T-helper 1 cell (primary cell): ENCODE measurements at regions not wholly inside any gene's neighbourhood (a gene's known extent, or its start where the extent isn't known, plus 50 kb on each side); places are given as distances from the start of the nearest gene placed in this dataset.

Source experiments
- DNase-seq, 5 donors: peaks; one replicate each; pipeline ENCODE4 v3.0.0-alpha.2; 2012 to 2020

DNA sequence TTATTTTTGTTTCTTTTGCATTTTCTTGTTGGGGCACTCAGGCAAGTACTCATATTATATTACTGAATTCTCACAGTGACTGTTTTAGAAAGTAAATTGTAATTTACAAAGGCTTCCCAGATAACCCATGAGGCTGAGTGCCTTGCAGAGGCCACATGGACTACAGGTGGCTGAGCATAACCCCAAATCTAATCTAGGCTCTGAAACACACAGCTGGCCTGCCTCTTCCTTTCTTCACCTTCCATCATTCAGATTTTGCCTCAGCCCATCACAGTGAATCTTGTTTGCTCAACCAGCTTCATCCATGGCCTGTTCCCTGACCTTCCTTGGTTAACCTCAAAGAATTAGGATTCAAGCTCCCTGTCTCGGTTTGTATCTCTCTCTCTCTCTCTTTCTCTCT, 78.5 kb upstream of the PRDM11 start:
- no peak for DNase-seq

DNA sequence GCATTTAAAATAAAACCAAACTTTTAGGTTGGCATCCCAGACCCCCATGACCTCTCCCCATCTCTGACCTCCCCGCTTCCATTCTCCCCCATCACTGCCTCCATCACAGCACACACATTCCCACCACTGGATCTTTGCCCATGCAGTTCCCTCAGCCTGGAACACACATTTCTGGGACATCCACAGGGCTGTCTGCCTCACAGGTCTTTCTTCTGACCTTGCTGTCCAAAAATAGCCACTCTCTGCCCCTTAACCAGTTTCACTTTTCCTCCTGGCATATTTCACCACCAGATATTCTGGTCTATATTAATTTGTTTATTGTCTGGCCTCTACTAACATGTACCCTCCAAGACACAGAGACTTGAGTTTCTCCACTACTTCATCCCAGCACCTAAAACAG, 75.2 kb upstream of the PRDM11 start:
- no peak for DNase-seq

DNA sequence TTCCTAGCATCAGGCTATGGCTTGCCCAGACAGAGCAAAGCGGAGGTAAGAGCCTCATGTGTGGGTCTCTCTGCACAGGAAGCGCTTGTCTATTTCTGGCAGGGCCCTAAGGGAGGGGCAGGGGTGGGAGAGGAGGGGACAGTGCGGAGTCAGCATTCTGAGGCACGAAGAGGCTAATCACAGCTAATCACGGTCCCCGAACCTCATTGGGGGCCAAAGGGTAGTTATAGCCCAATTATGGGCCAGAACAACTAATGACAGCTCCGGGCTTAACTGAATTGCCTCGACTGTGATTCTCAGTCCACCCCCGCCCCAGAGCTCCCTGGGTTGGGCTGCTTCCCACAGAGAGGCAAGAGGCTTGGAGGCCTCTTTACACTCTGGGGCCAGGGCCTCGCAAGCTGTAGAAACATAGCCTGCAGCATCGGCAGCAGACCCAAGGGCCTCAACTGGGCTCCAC, 72.7 kb upstream of the PRDM11 start:
- DNase-seq, result no peak

DNA sequence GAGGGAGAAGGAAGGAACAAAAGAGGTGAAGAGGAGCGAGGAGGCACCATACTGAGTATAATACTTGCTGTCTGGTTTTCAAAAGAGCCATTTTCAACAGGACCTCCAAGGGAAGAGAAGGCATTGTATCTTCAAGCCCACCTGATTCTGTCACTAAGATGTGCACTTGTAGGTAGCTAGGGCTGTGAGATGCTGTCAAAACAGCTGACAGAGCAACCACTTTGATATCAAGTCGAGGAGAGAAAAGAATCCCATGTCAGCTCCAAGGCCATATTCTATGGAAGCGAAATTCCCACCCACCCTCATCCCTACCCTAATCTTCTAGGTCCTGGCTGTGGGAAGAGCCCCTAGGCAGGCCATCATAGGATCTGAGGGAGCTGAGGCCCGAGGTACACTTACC, 70.9 kb upstream of the PRDM11 start:
- DNase-seq, result no peak

GRCh38 chr11:45075952-45076351, 70.5 kb upstream of the PRDM11 start:
- DNase-seq, result no peak

DNA sequence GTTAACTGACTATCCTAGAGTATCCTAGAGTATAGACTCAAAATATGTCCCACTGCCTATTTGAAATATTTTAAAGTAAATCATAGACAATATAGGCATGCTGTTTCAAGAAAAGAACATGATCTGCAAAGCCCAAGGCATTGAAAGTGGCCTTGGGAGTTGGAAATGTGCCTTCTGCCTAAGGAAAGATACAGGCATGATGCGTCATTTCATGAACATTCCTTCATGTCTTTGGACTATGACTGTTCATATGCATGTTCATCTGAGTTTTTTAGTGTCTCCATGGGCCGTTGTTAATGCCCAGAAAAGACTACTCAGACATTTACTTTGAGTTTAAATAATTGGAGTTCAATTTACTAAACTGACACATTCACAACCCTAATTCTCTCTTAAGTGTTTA, 69.7 kb upstream of the PRDM11 start:
- no peak for DNase-seq

DNA sequence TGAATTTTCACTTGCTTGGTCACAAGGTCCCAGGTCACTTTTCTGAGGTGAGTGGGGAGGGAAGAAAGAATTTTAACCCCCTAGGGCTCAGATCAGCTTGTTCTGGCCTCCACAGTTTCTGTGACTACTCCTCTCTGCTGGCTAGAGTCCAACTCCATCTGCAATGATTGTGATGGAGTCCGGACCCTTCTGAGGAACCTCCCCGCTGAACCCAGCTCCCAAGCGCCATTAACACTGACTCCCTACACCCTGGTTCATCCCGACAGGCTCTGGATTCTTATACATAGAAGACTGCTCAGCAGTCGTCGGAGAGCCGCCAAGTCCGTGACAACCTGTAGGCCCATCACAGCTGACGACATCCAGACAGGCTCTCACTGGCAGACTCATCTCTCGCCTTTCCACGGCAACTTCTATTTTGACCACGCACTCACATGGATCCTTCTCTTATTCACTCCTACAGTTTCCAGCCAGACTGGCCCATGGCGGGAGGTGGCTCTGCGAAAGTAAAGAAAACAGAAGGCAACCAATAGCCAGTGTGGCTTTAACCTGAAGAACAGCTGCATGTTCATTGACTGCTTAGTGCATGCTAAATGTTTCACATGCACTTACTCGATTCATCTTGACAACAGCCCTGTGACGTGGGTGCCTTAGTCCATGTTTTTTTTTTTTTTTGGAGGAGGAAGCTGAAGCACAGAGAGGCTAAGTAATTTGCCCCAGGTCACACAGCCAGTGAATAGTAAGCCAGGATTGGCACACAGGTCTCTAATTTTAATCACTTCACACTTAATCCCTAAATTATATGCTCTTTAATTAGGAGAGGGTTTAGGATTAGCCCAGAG, 68.0 kb upstream of the PRDM11 start:
- no peak for DNase-seq

- no peak for DNase-seq
Observed at GRCh38 chr11:45079075-45079444, 67.4 kb upstream of the PRDM11 start.

GRCh38 chr11:45079567-45079942, 66.9 kb upstream of the PRDM11 start:
- no peak for DNase-seq

- peak; percentile 20 to 79 (median 40) for DNase-seq
Observed at GRCh38 chr11:45079943-45080719, 66.3 kb upstream of the PRDM11 start.

DNA sequence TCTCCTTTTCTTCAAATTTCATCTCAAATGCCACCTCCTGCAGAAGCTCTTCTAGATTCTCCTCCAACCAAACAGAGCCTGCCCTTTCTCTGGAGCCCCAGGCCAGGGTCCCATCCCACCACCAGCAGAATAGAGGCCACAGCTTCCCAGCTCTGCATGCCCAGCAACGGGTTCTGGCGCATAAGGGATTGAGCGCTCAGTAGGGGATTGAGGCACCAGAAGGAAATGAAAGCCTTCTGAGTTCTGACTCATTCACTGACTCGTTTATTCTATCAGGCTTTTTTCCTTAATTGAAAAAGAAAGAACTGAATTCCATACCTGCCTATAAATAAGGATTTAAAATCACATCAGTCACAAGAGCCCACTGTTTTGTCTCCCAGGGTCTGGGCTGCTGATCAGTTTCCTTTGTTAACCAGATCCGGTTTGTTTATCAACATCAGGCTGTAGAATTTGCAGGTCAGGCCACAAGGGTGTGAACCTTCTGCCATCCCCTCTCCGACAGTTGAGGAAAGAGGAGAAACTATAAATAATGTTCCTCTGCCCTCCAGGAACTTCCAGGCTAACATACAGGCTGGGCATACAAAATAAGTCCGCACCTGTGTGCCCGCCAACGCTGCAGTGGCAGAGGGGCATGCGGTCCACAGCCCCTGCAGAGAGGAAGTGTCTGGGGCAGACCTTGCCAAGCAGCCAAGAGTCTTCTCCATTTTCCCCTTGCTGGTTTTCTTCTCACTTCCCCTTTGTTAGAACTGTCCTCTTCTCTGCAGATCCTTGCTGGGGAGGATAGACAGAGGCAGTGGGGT, 63.5 kb upstream of the PRDM11 start:
- no peak for DNase-seq

GRCh38 chr11:45083544-45084087, 62.8 kb upstream of the PRDM11 start:
- no peak for DNase-seq

DNA sequence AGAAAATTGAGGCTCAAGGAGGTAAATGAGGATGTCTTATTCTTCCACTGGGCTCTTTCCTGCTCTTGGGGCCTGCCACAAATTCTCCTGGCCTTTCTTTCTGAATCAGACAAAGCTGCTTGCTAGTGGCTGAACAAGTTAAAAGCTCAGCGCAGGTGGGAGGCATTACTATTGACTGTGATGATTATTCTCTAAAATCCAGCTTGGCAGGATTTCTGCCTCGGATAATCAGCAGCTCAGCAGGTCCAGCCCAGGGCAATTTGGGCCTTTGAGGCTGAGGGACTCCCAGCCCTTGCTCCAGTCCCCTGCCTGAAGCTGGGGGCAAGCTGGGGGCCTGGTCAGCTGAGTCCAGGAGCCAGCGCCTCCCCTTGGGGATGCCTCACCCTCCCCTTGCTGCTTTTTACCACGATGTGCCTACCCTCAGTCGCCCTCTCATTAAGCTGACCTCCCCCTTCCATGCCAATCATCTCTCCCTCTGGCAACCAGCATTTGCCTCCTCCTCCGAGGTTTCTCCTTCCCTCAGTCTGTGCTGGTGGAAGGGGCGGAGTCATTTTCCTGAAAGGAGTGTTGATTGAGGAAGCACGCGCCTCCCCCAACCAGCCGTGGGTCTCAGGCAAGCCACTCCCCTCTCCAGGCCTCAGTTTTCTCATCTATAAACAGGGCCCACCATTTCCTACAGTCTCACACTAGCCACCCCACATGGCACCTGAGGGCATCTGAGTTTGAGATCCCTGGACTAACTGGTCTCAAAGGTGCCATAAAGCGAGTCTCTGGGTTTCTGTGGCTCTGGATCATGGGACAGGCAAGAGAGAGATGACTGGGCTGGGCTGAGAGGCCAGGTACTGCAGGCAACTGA, 60.6 kb upstream of the PRDM11 start:
- no peak for DNase-seq

DNA sequence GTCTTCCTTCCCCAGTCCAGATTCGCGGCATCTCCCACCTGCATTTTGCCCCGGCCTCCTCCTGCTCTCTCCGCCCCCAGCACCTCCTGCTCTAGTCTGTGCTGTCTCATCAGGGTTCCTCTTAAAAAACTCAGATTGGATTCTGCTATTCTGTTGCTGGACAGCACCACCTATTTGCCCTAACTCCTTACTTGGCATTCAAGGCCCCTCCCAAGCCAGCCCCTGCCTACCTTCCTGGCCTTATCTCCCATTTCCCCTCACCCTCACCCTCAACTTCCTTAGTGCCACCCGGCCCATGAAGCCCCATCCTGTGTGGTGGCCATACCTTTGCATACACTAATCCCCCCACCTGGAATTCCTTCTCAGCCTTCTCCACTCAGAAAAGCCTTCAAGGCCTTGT, 59.9 kb upstream of the PRDM11 start:
- no peak for DNase-seq

GRCh38 chr11:45087086-45087899, 59.1 kb upstream of the PRDM11 start:
- no peak for DNase-seq

DNA sequence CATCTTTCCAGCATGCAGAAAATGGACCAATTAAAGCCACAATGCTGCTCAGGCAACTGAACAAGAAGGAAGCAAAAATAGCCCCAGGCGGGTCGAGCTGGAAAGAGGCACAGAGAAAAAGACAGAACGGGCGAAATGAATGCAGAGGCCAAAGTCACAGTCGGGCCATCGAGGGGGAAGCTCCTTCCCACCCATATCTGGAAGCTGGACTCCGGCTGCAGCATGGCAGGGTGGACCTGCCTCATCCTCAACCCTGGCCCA, 58.6 kb upstream of the PRDM11 start:
- no peak for DNase-seq

DNA sequence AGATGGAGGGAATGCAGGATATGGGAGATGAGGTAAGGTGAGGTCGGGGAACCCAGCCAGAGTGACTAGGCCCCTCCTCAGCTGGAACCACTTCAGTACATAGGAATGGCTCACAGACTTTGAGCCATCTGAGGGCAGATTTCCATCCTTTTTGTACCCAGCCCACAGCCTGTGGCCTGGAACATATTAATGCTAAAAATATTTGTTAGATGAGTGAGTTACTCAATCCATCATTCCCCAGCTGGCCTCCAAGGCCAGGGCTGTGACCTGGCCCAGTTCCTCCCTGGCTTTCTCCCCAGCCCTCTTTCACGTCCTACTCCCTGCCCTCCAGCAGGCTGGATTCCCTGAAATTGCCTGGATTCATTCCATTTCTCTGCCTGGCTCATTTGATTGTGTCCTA, 57.2 kb upstream of the PRDM11 start:
- DNase-seq, result no peak

DNA sequence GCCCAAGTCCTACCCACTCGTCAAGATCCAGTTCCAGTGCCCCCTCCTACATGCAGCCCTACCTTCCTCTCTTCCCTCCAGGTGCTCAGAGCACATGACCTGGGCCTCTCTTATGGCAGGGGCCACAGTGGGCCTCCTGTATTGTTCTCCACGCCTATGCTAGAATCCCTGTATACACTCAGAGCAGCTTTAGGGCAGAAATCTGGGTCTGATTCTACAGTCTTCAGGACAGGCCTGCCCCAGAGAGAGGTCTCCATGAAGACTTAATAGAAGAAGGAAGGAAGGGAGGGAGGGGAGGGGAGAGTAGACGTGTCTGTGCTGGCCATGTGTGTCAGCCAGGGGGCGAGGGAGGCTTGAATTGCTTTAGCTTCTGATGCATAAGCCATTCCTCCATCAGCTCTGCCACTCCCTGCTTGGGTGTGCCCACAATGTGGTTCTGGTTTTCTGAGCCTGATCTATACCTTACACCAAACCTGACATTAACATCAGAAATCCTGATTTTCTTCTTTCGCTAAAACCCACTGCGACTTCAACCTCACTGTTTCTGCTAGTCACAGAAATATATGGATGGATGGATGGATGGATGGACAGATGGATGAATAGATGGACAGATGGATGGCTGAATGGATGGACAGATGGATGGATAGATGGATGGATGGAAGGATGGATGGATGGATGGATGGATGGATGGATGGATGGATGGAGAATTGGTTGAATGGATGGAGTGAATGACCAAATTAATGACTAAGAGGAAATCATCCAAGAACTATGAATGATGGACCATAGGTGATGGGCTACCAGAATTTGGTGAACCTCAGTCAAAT, 56.6 kb upstream of the PRDM11 start:
- no peak for DNase-seq

- no peak for DNase-seq
Observed at GRCh38 chr11:45090607-45091006, 55.8 kb upstream of the PRDM11 start.

DNA sequence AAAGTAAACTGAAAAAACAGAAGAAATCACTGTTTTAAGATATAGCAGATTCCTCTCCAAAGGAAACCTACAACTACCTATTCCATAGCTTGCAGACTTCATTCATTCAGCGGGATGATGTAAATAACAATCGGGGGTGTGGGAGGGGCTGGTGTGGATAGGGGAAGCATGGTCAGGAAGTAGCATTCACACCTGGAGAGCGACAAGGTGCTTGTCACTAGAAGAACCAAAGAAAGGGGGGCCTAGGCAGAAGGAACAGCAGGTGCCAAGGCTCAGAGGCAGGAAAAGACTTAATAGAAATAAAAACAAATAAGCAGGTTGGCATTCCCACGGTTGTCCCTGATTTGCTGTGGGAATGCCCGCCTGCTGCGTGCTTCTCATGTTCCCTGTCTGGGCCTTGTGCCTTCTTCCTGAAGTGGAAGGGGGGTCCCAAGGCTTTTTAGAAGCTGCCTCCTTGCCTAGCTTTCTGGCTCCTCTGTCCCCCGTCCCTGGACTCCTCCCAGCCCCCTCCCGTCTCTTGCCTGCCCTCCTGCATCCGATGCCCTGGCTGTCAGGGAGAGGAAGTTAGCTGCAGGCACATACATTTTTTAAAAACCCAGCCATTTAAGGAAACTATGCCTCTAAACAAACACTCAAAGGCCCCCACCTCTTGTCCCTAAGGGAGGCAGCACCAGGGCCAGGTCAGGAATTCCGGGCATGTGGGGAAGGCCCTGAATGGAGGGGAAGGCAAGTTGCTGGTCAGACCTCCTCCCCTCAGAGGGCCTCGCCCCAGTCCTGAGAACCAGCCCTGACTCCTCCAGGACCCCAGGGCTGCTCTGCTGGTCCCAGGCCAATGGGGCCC, 54.7 kb upstream of the PRDM11 start:
- DNase-seq, result no peak
